Right atrium auricular region (tissue), 2 donors: ENCODE measurements at regions not wholly inside any gene's neighbourhood (a gene's known extent, or its start where the extent isn't known, plus 50 kb on each side); places are given as distances from the start of the nearest gene placed in this dataset.

ENCODE experiments used
- DNase-seq: peaks from one replicate; pipeline ENCODE4 v3.0.0-alpha.2; 2019; ENCODE audit warnings: low spot score
- H3K27ac ChIP-seq, 2 donors: fragments of 200-600 bp; sonication (generic); 1 replicate in 1 of 2; 2 replicates in 1 of 2; pipeline ENCODE4 v1.5.1; 2016 to 2019
- H3K27me3 ChIP-seq, 2 donors: fragments of 200-600 bp; sonication (generic); one replicate each; pipeline versions ENCODE4 v1.5.1 to v1.6.0; 2017 to 2019
- H3K36me3 ChIP-seq: fragments of 200-600 bp; sonication (generic); one replicate; pipeline ENCODE4 v1.5.1; 2016
- H3K4me1 ChIP-seq, 2 donors: fragments of 200-600 bp; sonication (generic); one replicate each; pipeline versions ENCODE4 v1.5.1 to v1.6.0; 2017 to 2019
- H3K4me3 ChIP-seq, 2 donors: fragments of 200-600 bp; sonication (generic); 1 replicate in 1 of 2; 2 replicates in 1 of 2; pipeline ENCODE4 v1.5.1; 2017 to 2019; ENCODE audit warnings: mild to moderate bottlenecking in 1 of 2, moderate library complexity in 1 of 2
- H3K9me3 ChIP-seq, 2 donors: fragments of 200-600 bp; sonication (generic); one replicate each; pipeline ENCODE4 v1.5.1; 2019
- CTCF ChIP-seq, 2 donors: fragments of 200-600 bp; sonication (generic); IDR thresholded peaks; one replicate each; pipeline ENCODE4 v1.5.1; 2019; ENCODE audit warnings: antibody characterized with exemption in 2 of 2

GRCh38 chr2:366706-367105 is 78.8 kb upstream of the ALKAL2 start:
- H3K9me3 ChIP-seq: peaks cover 0 to 6% of the 10 kb centered on the region in 2 donors
- no peak for DNase-seq
- no peak for TF ChIP-seq CTCF (IDR thresholded peaks at IDR 0.05)
- no peaks in the 10 kb centered on the region for H3K36me3 ChIP-seq
- H3K4me1 ChIP-seq: no peaks in the 10 kb centered on the region
- H3K27me3 ChIP-seq: no peaks in the 10 kb centered on the region
- no peak overlapping the region for H3K27ac ChIP-seq
- H3K4me3 ChIP-seq: no peak overlapping the region

GRCh38 chr2:365367-366275 is 77.7 kb upstream of the ALKAL2 start:
- H3K4me3 ChIP-seq: no peak overlapping the region
- TF ChIP-seq CTCF (IDR thresholded peaks at IDR 0.05): no peak
- no peaks in the 10 kb centered on the region for H3K36me3 ChIP-seq
- H3K27me3 ChIP-seq: no peaks in the 10 kb centered on the region
- H3K4me1 ChIP-seq: no peaks in the 10 kb centered on the region
- no peak for DNase-seq
- H3K27ac ChIP-seq: no peak overlapping the region
- peaks cover 0 to 1% of the 10 kb centered on the region in 2 donors for H3K9me3 ChIP-seq

- DNase-seq: no peak
These were observed 76.1 kb upstream of the ALKAL2 start for GRCh38 chr2:363824-364470.

GRCh38 chr2:362924-363323 is 75.0 kb upstream of the ALKAL2 start:
- Histone ChIP-seq H3K4me1 (no peaks in the 10 kb centered on the region), H3K9me3 (no peaks in the 10 kb centered on the region), H3K27me3 (no peaks in the 10 kb centered on the region), H3K4me3 (no peak overlapping the region), H3K36me3 (no peaks in the 10 kb centered on the region), H3K27ac (no peak overlapping the region)
- DNase-seq: no peak
- TF ChIP-seq CTCF (IDR thresholded peaks at IDR 0.05): no peak

More at GRCh38 chr2:363824-364470, 76.1 kb upstream of the ALKAL2 start:
- Histone ChIP-seq H3K4me1 (no peaks in the 10 kb centered on the region), H3K36me3 (no peaks in the 10 kb centered on the region), H3K4me3 (no peak overlapping the region), H3K27ac (no peak overlapping the region), H3K27me3 (no peaks in the 10 kb centered on the region), H3K9me3 (no peaks in the 10 kb centered on the region)
- no peak for TF ChIP-seq CTCF (IDR thresholded peaks at IDR 0.05)

- no peak overlapping the region for H3K27ac ChIP-seq
- no peaks in the 10 kb centered on the region for H3K27me3 ChIP-seq
- H3K9me3 ChIP-seq: no peaks in the 10 kb centered on the region
These were observed 72.2 kb upstream of the ALKAL2 start for GRCh38 chr2:360124-360523.

More at GRCh38 chr2:360124-360523, 72.2 kb upstream of the ALKAL2 start:
- no peaks in the 10 kb centered on the region for H3K4me1 ChIP-seq
- H3K36me3 ChIP-seq: no peaks in the 10 kb centered on the region
- no peak for TF ChIP-seq CTCF (IDR thresholded peaks at IDR 0.05)
- H3K4me3 ChIP-seq: no peak overlapping the region
- no peak for DNase-seq
